WTC11 (cell line): ENCODE measurements at regions not wholly inside any gene's neighbourhood (a gene's known extent, or its start where the extent isn't known, plus 50 kb on each side); places are given as distances from the start of the nearest gene placed in this dataset.

Source experiments
- KAT7 ChIP-seq: sonication (generic); formaldehyde crosslinking; IDR thresholded peaks from 2 replicates; pipeline ENCODE4 v1.8.1; 2023; ENCODE audit warnings: missing genetic modification reagents, mild to moderate bottlenecking, borderline replicate concordance
- SMAD4 ChIP-seq: sonication (generic); formaldehyde crosslinking; IDR thresholded peaks from 2 replicates; pipeline ENCODE4 v1.8.0; 2022; ENCODE audit warnings: mild to moderate bottlenecking, missing genetic modification reagents
- TF ChIP-seq, protein P1 (sequence below): fragments of 200-600 bp; IDR thresholded peaks from 2 replicates; pipeline ENCODE4 v1.8.0; 2022; ENCODE audit warnings: antibody characterized with exemption
- TF ChIP-seq, protein P2 (sequence below): sonication (generic); formaldehyde crosslinking; IDR thresholded peaks from 2 replicates; pipeline ENCODE4 v1.8.0; 2022; ENCODE audit warnings: mild to moderate bottlenecking, missing genetic modification reagents
- TF ChIP-seq, protein P3 (sequence below): sonication (generic); formaldehyde crosslinking; IDR thresholded peaks from 2 replicates; pipeline ENCODE4 v1.8.1; 2023; ENCODE audit warnings: mild to moderate bottlenecking, missing genetic modification reagents, moderate library complexity
- TF ChIP-seq, protein P4 (sequence below): sonication (generic); formaldehyde crosslinking; IDR thresholded peaks from 2 replicates; pipeline ENCODE4 v1.8.0; 2022; ENCODE audit warnings: missing genetic modification reagents
- TF ChIP-seq, protein P5 (sequence below): sonication (generic); formaldehyde crosslinking; IDR thresholded peaks from 2 replicates; pipeline ENCODE4 v1.8.1; 2023; ENCODE audit warnings: mild to moderate bottlenecking, missing genetic modification reagents, moderate library complexity
- TF ChIP-seq, protein P6 (sequence below): sonication (generic); formaldehyde crosslinking; IDR thresholded peaks from 2 replicates; pipeline ENCODE4 v1.8.0; 2023; ENCODE audit warnings: mild to moderate bottlenecking, missing genetic modification reagents

DNA sequence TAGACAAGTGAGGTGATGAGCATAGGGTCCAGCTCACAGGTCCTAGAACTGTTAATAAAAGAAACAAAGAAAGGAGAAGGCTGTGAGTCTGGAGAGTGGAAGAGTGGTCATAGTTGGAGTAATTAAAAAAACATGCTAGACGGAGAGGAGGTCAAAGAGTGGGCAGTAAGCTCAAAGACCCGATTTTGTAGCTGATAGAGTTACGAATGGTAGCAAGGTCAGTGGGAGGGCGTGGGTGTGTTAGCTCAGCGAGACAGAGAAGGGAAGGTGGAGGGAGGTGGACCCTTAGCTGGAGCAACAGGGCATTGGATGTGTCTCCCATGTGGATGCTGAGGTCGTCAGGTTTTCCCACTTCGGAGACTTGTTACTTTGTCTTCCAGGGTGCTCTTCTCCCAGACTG is 431.7 kb downstream of the CDH26 start:
- TF ChIP-seq, protein P1, sequence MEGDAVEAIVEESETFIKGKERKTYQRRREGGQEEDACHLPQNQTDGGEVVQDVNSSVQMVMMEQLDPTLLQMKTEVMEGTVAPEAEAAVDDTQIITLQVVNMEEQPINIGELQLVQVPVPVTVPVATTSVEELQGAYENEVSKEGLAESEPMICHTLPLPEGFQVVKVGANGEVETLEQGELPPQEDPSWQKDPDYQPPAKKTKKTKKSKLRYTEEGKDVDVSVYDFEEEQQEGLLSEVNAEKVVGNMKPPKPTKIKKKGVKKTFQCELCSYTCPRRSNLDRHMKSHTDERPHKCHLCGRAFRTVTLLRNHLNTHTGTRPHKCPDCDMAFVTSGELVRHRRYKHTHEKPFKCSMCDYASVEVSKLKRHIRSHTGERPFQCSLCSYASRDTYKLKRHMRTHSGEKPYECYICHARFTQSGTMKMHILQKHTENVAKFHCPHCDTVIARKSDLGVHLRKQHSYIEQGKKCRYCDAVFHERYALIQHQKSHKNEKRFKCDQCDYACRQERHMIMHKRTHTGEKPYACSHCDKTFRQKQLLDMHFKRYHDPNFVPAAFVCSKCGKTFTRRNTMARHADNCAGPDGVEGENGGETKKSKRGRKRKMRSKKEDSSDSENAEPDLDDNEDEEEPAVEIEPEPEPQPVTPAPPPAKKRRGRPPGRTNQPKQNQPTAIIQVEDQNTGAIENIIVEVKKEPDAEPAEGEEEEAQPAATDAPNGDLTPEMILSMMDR: no peak
- TF ChIP-seq, protein P2, sequence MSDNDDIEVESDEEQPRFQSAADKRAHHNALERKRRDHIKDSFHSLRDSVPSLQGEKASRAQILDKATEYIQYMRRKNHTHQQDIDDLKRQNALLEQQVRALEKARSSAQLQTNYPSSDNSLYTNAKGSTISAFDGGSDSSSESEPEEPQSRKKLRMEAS (CRISPR knock-in tag): no peak
- TF ChIP-seq, protein P3, sequence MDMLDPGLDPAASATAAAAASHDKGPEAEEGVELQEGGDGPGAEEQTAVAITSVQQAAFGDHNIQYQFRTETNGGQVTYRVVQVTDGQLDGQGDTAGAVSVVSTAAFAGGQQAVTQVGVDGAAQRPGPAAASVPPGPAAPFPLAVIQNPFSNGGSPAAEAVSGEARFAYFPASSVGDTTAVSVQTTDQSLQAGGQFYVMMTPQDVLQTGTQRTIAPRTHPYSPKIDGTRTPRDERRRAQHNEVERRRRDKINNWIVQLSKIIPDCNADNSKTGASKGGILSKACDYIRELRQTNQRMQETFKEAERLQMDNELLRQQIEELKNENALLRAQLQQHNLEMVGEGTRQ (CRISPR knock-in tag): no peak
- TF ChIP-seq, protein P4, sequence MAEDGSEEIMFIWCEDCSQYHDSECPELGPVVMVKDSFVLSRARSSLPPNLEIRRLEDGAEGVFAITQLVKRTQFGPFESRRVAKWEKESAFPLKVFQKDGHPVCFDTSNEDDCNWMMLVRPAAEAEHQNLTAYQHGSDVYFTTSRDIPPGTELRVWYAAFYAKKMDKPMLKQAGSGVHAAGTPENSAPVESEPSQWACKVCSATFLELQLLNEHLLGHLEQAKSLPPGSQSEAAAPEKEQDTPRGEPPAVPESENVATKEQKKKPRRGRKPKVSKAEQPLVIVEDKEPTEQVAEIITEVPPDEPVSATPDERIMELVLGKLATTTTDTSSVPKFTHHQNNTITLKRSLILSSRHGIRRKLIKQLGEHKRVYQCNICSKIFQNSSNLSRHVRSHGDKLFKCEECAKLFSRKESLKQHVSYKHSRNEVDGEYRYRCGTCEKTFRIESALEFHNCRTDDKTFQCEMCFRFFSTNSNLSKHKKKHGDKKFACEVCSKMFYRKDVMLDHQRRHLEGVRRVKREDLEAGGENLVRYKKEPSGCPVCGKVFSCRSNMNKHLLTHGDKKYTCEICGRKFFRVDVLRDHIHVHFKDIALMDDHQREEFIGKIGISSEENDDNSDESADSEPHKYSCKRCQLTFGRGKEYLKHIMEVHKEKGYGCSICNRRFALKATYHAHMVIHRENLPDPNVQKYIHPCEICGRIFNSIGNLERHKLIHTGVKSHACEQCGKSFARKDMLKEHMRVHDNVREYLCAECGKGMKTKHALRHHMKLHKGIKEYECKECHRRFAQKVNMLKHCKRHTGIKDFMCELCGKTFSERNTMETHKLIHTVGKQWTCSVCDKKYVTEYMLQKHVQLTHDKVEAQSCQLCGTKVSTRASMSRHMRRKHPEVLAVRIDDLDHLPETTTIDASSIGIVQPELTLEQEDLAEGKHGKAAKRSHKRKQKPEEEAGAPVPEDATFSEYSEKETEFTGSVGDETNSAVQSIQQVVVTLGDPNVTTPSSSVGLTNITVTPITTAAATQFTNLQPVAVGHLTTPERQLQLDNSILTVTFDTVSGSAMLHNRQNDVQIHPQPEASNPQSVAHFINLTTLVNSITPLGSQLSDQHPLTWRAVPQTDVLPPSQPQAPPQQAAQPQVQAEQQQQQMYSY (CRISPR knock-in tag): no peak
- TF ChIP-seq, protein P5, sequence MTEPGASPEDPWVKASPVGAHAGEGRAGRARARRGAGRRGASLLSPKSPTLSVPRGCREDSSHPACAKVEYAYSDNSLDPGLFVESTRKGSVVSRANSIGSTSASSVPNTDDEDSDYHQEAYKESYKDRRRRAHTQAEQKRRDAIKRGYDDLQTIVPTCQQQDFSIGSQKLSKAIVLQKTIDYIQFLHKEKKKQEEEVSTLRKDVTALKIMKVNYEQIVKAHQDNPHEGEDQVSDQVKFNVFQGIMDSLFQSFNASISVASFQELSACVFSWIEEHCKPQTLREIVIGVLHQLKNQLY (CRISPR knock-in tag): no peak
- no peak for TF ChIP-seq SMAD4 (CRISPR knock-in tag)
- TF ChIP-seq KAT7 (CRISPR knock-in tag): no peak
- TF ChIP-seq, protein P6, sequence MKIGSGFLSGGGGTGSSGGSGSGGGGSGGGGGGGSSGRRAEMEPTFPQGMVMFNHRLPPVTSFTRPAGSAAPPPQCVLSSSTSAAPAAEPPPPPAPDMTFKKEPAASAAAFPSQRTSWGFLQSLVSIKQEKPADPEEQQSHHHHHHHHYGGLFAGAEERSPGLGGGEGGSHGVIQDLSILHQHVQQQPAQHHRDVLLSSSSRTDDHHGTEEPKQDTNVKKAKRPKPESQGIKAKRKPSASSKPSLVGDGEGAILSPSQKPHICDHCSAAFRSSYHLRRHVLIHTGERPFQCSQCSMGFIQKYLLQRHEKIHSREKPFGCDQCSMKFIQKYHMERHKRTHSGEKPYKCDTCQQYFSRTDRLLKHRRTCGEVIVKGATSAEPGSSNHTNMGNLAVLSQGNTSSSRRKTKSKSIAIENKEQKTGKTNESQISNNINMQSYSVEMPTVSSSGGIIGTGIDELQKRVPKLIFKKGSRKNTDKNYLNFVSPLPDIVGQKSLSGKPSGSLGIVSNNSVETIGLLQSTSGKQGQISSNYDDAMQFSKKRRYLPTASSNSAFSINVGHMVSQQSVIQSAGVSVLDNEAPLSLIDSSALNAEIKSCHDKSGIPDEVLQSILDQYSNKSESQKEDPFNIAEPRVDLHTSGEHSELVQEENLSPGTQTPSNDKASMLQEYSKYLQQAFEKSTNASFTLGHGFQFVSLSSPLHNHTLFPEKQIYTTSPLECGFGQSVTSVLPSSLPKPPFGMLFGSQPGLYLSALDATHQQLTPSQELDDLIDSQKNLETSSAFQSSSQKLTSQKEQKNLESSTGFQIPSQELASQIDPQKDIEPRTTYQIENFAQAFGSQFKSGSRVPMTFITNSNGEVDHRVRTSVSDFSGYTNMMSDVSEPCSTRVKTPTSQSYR (CRISPR knock-in tag): no peak
